NCI-H2107 treated with DMSO at 0.1 percent for 48 hours (cell line): ENCODE measurements at regions not wholly inside any gene's neighbourhood (a gene's known extent, or its start where the extent isn't known, plus 50 kb on each side); places are given as distances from the start of the nearest gene placed in this dataset.

Experiments
- DNase-seq: peaks from one replicate; lab custom pipeline; 2025; ENCODE audit not compliant: unreplicated experiment; lab: John Stamatoyannopoulos, UW

DNA sequence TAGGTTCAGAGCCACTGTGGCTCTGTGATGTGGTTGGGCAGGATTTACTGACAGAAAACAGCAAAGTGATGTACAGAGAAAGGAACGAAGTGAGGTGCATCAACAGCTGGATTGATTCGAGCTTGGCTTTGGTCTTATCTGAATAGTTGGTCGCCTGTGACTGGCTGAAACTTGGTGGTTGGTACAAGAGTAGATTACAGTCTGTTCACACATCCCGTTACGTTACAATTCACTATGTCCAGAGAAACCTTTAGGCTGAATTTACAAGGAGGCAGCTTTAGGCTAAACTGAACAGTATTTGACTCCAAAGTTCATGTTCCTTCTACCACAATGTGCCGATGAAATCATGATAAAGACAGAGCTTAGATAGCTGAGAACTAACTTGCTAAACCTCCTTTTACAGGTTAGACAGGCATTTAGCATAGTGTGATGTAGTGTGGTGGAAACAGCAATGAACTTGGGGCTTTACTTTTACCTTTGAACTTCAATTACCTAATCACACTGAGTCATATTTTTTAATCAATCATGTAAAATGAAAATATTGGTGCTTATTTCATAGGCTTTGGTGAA lies 210.2 kb upstream of the PUM3 start:
- DNase-seq: no peak

DNA sequence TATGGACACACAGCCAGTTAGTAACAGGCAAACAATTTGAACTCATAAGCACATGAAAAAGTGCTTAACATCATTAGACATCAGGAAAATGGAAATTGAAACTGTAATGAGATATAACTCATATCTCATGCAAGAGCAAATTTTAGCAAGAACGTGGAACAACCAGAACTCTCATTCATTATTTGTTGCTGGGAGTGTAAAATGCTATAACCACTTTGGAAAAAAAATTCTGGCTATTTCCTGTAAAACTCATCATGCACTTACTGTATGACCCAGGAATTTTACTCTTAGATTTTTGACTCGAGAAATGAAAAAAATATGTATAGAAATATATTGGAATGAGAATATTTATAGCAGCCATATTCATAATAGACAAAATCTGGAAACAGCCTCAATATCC lies 205.7 kb upstream of the PUM3 start:
- no peak for DNase-seq

GRCh38 chr9:3047912-3048311 lies 204.0 kb upstream of the PUM3 start:
- DNase-seq: no peak

DNA sequence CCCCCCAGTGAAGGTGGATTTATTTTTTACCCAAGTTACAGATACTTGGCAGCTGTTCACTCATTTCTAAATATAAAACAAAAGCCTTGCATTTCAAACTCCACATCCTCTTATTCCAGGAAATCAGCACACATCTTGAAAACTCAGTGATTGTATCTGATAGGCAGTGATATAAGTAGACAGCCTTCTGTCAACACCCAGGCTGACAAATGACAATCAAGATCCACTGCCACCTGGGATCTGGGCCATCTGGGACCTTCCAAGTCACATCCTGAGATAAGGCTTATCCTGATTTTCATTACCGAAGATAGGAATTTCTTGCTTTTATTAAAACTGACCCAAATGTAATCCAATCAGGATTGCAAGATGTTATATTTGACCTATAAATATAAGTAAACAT lies 201.3 kb upstream of the PUM3 start:
- no peak for DNase-seq

GRCh38 chr9:3043369-3043768 lies 199.5 kb upstream of the PUM3 start:
- DNase-seq: no peak

DNA sequence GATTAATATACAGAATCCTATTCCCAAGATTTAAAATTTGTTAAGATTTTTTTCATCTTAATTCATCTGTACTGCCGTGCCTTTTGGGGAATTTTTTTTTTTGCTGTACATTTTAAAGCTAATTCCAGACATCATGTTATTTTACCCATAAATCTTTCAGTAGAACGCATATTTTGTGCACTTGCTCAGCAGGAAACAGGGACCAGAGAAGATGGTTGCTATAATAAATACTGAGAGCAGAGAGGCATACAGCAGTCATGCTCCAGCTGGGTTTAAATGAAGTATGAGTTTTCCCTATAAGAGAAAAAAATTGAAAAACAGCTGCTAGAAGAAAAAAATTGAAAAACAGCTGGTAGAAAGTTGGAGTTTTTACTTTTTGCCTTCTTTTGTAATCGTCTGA lies 196.9 kb upstream of the PUM3 start:
- DNase-seq: no peak

- DNase-seq: no peak
These were observed 192.4 kb upstream of the PUM3 start for GRCh38 chr9:3036333-3036700.

- no peak for DNase-seq
These were observed 191.9 kb upstream of the PUM3 start for GRCh38 chr9:3035579-3036332.

- DNase-seq: no peak
These were observed 189.0 kb upstream of the PUM3 start for GRCh38 chr9:3032898-3033297.

DNA sequence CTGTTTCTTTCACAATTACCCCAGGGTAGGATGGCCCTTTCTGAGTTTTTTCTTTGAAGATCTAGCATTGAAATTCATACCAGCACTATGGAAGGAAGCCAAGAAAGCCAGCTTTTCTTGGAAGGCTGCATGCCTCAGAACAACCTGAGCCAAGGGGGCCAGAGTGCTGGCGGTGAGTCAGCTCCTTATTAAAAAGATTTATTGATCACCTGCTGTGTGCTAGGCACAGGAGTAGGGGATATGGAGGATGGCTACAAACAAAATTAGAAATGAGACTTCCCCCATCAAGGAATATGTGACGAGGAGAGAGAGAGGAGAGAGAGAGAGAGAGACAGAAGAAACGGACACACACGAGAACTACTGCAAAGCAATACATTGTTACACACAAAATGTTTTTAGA lies 184.6 kb upstream of the PUM3 start:
- no peak for DNase-seq

GRCh38 chr9:3027210-3027609 lies 183.3 kb upstream of the PUM3 start:
- DNase-seq: no peak

DNA sequence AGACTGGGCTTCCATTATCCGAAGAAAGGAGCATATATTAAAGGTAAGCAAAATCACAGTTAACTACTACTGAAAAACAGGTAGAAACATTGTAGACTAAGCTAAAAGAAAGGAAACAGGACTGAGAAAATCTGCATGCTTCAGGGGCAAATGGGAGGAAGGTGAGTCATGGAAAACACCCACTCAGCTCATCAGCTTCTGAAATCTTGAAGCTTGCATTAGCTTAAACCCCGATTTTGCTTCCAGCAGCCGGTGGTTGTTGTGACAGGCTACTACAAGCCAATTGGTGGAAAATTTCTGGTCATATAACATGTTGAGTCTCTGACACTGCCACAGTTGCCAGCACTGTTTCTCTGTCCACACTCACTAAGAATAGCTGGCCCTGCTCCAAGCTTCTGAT lies 179.6 kb upstream of the PUM3 start:
- no peak for DNase-seq

- no peak for DNase-seq
These were observed 174.9 kb upstream of the PUM3 start for GRCh38 chr9:3018691-3019230.

GRCh38 chr9:3018071-3018470 lies 174.2 kb upstream of the PUM3 start:
- no peak for DNase-seq

GRCh38 chr9:3014178-3014577 lies 170.3 kb upstream of the PUM3 start:
- DNase-seq: no peak

DNA sequence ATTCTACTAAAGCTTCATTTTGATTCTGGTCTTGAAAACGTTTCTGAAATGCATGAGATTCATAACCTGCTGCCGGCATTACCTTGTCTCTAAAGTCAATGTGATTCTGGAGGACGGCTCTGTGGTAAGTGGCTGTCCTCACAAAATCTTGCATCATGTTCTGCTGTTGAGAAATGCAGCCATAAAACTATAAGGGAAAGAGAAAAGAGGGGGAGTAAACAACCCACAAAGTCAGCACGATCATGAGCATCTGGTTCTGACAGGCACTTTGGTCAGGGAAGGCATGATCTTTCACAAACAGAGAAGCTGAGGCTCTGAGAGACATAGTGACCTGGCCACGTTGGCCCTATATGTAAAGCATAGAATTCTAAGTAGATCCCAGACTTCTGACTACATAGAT lies 168.9 kb upstream of the PUM3 start:
- no peak for DNase-seq

DNA sequence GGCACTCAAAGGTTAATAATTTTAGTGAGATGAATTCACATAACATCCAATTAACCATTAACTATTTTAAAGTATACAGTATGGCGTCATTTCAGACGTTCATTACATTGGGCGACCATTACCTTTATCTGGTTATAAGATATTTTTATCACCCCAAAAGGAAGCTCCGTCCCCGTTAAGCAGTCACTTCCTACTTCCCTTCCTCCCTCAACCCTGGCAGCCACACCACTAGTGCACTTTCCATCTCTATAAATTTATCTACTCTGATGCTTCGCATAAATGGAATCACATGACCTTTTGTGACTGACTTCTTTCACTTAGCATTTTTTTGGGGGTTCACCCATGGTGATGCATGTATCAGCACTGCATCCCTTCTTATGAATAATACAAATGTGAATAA lies 168.3 kb upstream of the PUM3 start:
- no peak for DNase-seq

DNA sequence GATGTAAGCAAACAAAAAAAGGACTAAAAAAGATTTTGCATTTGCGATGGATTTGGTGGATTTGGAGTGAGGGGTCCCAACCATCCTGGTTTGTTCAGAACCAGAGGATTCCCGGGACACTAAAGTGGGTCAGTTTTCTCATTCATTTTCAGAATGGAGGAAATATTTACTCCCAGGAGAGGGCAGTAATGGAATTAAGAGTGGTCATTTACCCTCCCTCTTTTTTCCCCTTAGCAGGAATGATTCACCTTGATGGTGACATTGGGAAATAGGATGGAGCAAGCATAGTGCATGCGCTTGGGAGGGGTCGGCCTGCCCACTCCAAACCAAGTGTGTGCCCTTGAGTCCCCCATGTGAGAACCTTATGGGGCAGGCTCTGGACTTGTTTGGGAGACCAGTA lies 164.2 kb upstream of the PUM3 start:
- DNase-seq: no peak

- no peak for DNase-seq
These were observed 163.4 kb upstream of the PUM3 start for GRCh38 chr9:3007326-3007725.

- no peak for DNase-seq
These were observed 163.0 kb upstream of the PUM3 start for GRCh38 chr9:3006851-3007250.

- no peak for DNase-seq
These were observed 160.7 kb upstream of the PUM3 start for GRCh38 chr9:3004572-3004971.

DNA sequence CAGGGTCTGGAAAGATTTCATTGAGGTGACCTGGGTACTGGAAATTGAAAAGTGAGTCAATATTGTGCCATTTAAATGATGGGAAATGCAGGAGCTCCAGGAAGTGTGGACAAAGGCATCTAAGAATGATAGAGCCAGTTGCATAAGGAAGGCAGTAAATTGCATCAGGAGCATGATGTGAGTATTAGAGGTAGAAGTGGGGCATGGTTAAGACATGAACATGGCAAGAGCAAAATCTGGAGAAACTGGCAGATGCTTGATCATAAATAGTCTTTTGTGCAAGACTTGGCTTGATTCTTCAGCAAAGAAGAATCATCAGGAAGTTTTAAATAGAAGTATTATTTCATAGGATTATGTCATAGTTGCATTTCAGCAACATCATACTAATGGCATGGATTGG lies 157.4 kb upstream of the PUM3 start:
- DNase-seq: no peak

- DNase-seq: no peak
These were observed 148.5 kb upstream of the PUM3 start for GRCh38 chr9:2992427-2992826.
